HG03135 (cell line): ENCODE measurements at regions not wholly inside any gene's neighbourhood (a gene's known extent, or its start where the extent isn't known, plus 50 kb on each side); places are given as distances from the start of the nearest gene placed in this dataset.
A peak's percentile ranks its signal among the peaks of the same experiment; 100 is the strongest.
"Not testable (repeated sequence)": the region's sequence is repeated elsewhere in the genome, so short reads cannot be mapped to it uniquely, and the experiment has no call there.

ENCODE experiments used
- ATAC-seq: cut with Tn5 transposase; IDR thresholded peaks from one replicate; pipeline ENCODE4 v1.9.1; 2021; ENCODE audit warnings: mild to moderate bottlenecking, moderate library complexity; ENCODE audit not compliant: unreplicated experiment

- ATAC-seq, result no peak
Measured at GRCh38 chr7:131157530-131158243, 170.0 kb upstream of the MKLN1 start.

GRCh38 chr7:131158244-131158636 is 169.4 kb upstream of the MKLN1 start:
- not testable (repeated sequence) for ATAC-seq

GRCh38 chr7:131159961-131160361 is 167.7 kb upstream of the MKLN1 start:
- ATAC-seq, result no peak

GRCh38 chr7:131161103-131161502 is 166.6 kb upstream of the MKLN1 start:
- no peak for ATAC-seq

DNA sequence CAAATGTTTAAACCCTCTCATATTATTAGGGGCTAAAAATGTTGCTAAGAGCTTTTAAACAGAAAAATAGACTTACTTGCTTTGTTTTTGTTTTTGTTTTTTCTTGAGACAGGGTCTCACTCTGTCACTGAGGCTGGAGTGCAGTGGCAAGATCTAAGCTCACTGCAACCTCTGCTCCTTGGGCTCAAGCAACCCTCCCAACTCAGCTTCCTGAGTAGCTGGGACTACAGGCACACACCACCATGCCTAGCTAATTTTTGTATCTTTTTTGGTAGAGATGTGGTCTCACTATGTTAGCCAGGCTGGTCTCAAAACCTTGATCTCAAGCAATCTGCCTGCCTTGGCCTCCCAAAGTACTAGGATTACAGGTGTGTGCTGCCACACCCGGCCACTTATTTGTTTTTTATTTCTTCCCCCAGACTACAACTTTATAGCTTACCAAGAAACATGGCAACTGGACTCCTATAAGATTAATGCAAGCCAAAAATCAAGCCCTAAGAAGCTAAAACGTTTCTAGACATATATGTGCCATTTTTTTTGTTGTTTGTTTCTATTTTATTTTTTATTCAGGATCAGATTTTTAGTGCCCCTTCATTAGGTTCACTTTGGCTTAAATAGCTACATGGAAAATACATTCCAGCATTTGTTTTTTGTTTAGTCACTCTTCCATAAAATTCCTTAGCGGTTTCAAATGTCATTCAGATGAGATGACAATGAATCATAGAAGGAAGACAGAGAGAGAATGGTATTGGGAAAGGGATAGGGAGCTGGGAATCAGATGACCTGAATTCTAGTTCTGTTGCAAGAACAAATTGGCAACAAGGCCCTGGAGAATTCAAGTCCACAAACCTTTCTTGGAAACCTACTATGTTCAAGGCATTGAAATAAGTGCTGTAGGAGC is 163.4 kb upstream of the MKLN1 start:
- no peak for ATAC-seq

- ATAC-seq, result no peak
Measured at GRCh38 chr7:131166066-131166465, 161.6 kb upstream of the MKLN1 start.

GRCh38 chr7:131170440-131171271 is 157.0 kb upstream of the MKLN1 start:
- no peak for ATAC-seq

DNA sequence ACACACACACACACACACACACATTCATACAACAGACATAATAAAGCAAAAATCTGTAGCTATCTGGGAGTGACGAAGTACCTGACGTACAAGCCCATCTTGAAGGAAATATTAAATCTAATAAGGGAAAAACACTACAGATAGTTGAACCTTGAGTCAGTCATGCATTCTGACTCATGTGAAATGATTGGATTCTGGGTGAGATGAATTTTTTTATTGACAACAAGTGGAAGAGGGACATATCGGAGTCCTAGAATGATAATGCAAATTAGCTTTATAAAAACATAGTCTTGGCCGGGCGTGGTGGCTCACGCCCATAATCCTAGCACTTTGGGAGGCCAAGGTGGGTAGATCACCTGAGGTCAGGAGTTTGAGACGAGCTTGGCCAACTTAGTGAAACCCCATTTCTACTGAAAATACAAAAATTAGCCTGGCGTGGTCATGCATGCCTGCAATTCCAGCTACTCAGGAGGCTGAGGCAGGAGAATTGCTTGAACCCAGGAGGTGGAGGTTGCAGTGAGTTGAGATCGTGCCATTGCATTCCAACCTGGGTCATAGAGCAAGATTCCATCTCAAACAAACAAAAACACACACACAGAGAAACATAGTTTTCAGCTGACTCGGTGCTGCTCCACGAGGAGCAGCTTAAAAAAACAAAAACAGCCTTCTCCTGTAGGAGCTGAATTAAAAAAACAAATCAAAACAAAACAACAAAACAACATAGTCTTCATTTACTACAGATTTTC is 154.4 kb upstream of the MKLN1 start:
- ATAC-seq, result no peak

DNA sequence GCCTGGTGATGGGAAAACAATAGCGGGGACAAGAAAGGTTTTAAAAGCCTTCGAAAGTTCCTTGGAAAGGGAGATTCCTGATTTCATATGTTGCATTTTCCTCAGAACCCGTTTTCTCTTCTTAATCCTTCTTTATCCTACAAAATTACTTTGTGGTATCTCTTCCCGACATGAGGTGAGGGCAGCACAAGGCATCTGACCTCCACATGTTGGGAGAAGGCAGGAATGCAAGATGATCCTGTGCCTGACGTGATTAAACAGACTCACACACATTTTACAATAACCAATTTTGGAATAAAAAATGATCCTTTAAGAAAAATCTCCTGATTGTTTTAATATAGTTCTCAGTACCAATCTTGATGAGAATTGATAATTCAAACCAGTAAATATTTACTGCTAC is 153.3 kb upstream of the MKLN1 start:
- no peak for ATAC-seq

GRCh38 chr7:131174855-131175254 is 152.8 kb upstream of the MKLN1 start:
- no peak for ATAC-seq

DNA sequence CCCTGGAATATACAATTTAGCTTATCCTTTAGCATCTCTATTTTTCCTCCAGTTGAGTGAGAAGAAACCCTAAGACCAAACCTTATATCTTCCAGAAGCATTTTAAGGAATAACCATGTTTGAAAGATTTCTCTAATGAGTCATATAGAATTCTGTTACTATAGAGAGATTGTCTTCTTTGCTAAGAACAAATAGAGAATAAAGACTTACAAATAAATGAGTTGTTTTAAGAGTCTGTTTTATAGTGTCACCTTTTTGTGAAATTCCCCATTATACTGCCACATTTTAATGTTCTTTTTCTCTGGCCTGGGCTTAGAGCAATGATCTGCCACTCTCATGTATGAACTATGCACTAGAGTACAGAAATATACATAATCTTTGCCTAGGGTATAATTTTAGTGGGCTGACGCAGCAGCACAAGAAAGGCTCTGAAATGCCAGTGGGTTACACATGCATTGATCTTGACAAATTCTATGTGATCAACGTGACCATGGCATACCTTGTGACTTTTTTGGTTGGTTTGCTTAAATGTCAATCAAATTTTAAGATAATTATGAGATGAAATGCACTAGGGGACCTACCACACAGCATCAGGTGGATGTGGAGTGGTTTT is 145.1 kb upstream of the MKLN1 start:
- no peak for ATAC-seq

- ATAC-seq, result no peak
Measured at GRCh38 chr7:131183072-131183471, 144.6 kb upstream of the MKLN1 start.

DNA sequence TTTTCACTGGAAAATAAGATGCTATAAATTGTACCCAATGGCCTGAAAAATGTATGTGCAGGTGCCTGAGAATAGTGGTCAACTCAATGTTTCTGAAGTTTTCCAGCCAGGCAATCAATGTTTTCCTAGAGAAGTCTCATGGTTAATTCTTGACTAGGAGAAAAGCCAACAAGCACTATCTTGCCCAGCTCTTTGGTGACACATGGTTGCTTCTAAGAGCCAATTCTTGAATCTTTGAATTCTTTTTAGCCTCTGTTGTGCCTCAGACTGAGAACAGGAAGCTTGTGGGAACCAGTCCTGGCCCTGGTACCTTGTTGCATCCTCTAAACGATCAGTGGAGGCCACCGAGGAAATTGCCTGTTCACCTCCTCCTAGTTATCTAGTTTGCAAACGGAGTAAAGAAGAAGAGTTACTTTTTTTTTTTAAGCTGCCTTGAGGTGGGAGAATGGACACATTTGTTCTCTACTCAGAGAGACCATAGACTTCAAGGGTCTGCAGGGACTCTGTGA is 144.0 kb upstream of the MKLN1 start:
- no peak for ATAC-seq

DNA sequence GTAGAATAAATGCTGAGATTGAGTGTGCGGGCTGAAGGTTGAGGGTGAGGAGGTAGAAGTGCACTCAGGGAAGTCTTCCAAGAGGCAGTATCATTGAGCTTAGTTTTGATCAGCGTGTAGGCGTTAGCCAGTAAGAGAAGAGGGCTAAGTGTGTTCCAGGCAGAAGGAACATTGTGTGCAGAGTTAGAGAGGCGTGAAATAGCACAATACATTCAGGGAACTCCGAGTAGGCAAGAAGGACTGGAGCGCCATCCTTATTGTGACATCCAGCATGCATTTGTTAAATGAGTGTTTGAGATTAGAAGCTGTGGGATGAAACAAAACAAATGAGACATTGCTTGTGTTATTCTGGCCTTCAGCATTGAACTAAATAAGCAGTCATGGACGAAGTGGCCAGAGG is 140.9 kb upstream of the MKLN1 start:
- no peak for ATAC-seq

GRCh38 chr7:131188367-131189339 is 139.0 kb upstream of the MKLN1 start:
- peak; percentile 88 for ATAC-seq

GRCh38 chr7:131189488-131189887 is 138.2 kb upstream of the MKLN1 start:
- ATAC-seq, result no peak

- no peak for ATAC-seq
Measured at GRCh38 chr7:131190146-131190545, 137.5 kb upstream of the MKLN1 start.

DNA sequence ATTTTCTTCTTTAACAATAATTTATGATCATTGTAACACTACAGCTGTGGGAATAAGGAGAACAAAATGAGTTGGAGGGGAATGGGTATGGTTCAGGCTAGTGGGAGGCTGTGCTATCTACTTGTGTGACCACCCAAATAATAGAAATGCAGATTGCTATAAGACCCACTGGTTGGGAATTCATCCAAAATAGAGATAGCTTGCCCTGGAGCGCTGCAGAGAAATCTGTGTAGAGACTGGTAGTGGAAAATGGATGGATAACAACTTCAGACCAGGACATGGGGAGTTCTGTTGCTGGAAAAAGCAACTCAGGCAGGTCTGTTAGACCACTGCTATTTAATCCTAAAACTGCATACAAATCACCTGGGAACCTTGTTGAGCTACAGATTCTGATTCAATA is 137.1 kb upstream of the MKLN1 start:
- ATAC-seq, result no peak
